ENCODE measurements at regions not wholly inside any gene's neighbourhood (a gene's known extent, or its start where the extent isn't known, plus 50 kb on each side); places are given as distances from the start of the nearest gene placed in this dataset.
"Not testable (repeated sequence)": the region's sequence is repeated elsewhere in the genome, so short reads cannot be mapped to it uniquely, and the experiment has no call there.

GRCh38 chr12:127046467-127046866, 1220.5 kb upstream of the TMEM132C start:
- Histone ChIP-seq H3K36me3 (ENCODE audit: control insufficient read depth in 4 of 4, insufficient read depth in 4 of 4, low read length in 4 of 4) (no peaks in the 10 kb centered on the region), H3K4me3 (no peak overlapping the region), H3K9ac (ENCODE audit: insufficient read depth in 1 of 2, low read length in 2 of 2) (no peak overlapping the region), H3K27me3 (ENCODE audit: control insufficient read depth in 3 of 3, insufficient read depth in 3 of 3, low read length in 2 of 3) (no peaks in the 10 kb centered on the region), H3K27ac (ENCODE audit: low read depth in 1 of 2, low read length in 1 of 2) (no peak overlapping the region), H3K9me3 (ENCODE audit: control insufficient read depth in 4 of 4, insufficient read depth in 3 of 4, low read length in 3 of 4) (peaks cover 0 to 5% (median 0%) of the 10 kb centered on the region in 4 donors), H3K4me1 (ENCODE audit: control insufficient read depth in 5 of 5, insufficient read depth in 5 of 5, low read length in 5 of 5) (peaks cover 0 to 13% (median 0%) of the 10 kb centered on the region in 5 donors)
- DNase-seq (no peak), ATAC-seq (ENCODE audit: insufficient read depth, low FRiP score) (no peak)
- 85 to 93% methylated on average over 1 of the region's 1 CpG for WGBS, 2 donors
- TF ChIP-seq CTCF (IDR thresholded peaks at IDR 0.05; ENCODE audit: control extremely low read depth, extremely low read depth) = no peak

DNA sequence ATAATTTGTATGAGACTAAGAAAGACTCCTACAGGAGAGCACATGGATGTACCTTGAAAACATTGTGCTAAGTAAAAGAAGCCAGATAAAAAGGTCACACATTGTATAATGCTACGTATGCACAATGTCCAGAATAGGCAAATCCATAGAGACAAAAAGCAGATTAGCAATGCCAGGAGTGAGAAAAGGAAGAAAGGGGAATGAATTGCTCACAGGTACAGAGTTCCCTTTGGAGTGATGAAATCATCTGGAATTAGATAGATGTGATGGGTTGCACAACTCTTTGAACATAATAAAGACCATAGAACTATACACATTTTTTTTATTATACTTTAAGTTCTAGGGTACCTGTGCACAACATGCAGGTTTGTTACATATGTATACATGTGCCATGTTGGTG, 1218.9 kb upstream of the TMEM132C start:
- DNase-seq (no peak), ATAC-seq (ENCODE audit: insufficient read depth, low FRiP score) (no peak)
- Histone ChIP-seq H3K4me3 (no peak overlapping the region), H3K9me3 (ENCODE audit: control insufficient read depth in 4 of 4, insufficient read depth in 3 of 4, low read length in 3 of 4) (peaks cover 0 to 6% (median 0%) of the 10 kb centered on the region in 4 donors), H3K27ac (ENCODE audit: low read depth in 1 of 2, low read length in 1 of 2) (no peak overlapping the region), H3K4me1 (ENCODE audit: control insufficient read depth in 5 of 5, insufficient read depth in 5 of 5, low read length in 5 of 5) (peaks cover 0 to 13% (median 0%) of the 10 kb centered on the region in 5 donors), H3K27me3 (ENCODE audit: control insufficient read depth in 3 of 3, insufficient read depth in 3 of 3, low read length in 2 of 3) (no peaks in the 10 kb centered on the region), H3K9ac (ENCODE audit: insufficient read depth in 1 of 2, low read length in 2 of 2) (no peak overlapping the region), H3K36me3 (ENCODE audit: control insufficient read depth in 4 of 4, insufficient read depth in 4 of 4, low read length in 4 of 4) (no peaks in the 10 kb centered on the region)
- WGBS, 2 donors = 91 to 95% methylated on average over 1 of the region's 1 CpG
- no peak for TF ChIP-seq CTCF (IDR thresholded peaks at IDR 0.05; ENCODE audit: control extremely low read depth, extremely low read depth)

- not testable (repeated sequence) for H3K27ac ChIP-seq (ENCODE audit: low read depth in 1 of 2, low read length in 1 of 2); H3K36me3 ChIP-seq (ENCODE audit: control insufficient read depth in 4 of 4, insufficient read depth in 4 of 4, low read length in 4 of 4); DNase-seq; H3K9ac ChIP-seq (ENCODE audit: insufficient read depth in 1 of 2, low read length in 2 of 2); H3K4me3 ChIP-seq; ATAC-seq (ENCODE audit: insufficient read depth, low FRiP score); H3K27me3 ChIP-seq (ENCODE audit: control insufficient read depth in 3 of 3, insufficient read depth in 3 of 3, low read length in 2 of 3); H3K9me3 ChIP-seq (ENCODE audit: control insufficient read depth in 4 of 4, insufficient read depth in 3 of 4, low read length in 3 of 4)
- H3K4me1 ChIP-seq (ENCODE audit: control insufficient read depth in 5 of 5, insufficient read depth in 5 of 5, low read length in 5 of 5) = peaks cover 0 to 13% (median 0%) of the 10 kb centered on the region in 5 donors
- WGBS, 2 donors = 85 to 88% methylated on average over 6 of the region's 6 CpGs
These were observed 1218.4 kb upstream of the TMEM132C start for GRCh38 chr12:127048525-127048924.

- H3K9ac ChIP-seq (ENCODE audit: insufficient read depth in 1 of 2, low read length in 2 of 2) = no peak overlapping the region
- WGBS, 2 donors = 85 to 87% methylated on average over 3 of the region's 3 CpGs
- peaks cover 0 to 4% (median 0%) of the 10 kb centered on the region in 4 donors for H3K9me3 ChIP-seq (ENCODE audit: control insufficient read depth in 4 of 4, insufficient read depth in 3 of 4, low read length in 3 of 4)
- no peak for ATAC-seq (ENCODE audit: insufficient read depth, low FRiP score)
- no peaks in the 10 kb centered on the region for H3K4me1 ChIP-seq (ENCODE audit: control insufficient read depth in 5 of 5, insufficient read depth in 5 of 5, low read length in 5 of 5)
- H3K4me3 ChIP-seq = no peak overlapping the region
- no peaks in the 10 kb centered on the region for H3K36me3 ChIP-seq (ENCODE audit: control insufficient read depth in 4 of 4, insufficient read depth in 4 of 4, low read length in 4 of 4)
- no peaks in the 10 kb centered on the region for H3K27me3 ChIP-seq (ENCODE audit: control insufficient read depth in 3 of 3, insufficient read depth in 3 of 3, low read length in 2 of 3)
- no peak for TF ChIP-seq CTCF (IDR thresholded peaks at IDR 0.05; ENCODE audit: control extremely low read depth, extremely low read depth)
- no peak overlapping the region for H3K27ac ChIP-seq (ENCODE audit: low read depth in 1 of 2, low read length in 1 of 2)
- no peak for DNase-seq
These were observed 1215.8 kb upstream of the TMEM132C start for GRCh38 chr12:127051139-127051538.
